ENCODE measurements at regions not wholly inside any gene's neighbourhood (a gene's known extent, or its start where the extent isn't known, plus 50 kb on each side); places are given as distances from the start of the nearest gene placed in this dataset.

DNA sequence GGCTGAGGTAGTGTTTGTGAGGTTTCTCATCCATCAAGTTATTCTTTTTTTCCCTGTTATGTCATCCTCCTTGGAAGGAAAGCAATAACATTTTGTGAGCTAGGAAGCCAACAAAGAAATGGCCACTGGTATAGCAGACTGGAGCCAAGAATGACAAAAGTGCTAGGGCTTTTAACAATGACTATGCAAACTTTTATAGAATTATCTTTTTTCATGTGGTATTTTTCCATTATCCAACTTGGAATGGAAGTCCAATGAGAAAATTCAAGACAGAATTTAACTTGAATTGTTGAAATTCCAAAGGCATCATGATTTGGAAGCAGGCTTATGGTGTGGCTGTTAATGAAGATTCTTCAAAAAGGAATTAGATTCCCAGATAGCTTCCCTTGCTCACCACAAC lies 216.4 kb upstream of the PDGFD start:
- TF ChIP-seq, protein P1, sequence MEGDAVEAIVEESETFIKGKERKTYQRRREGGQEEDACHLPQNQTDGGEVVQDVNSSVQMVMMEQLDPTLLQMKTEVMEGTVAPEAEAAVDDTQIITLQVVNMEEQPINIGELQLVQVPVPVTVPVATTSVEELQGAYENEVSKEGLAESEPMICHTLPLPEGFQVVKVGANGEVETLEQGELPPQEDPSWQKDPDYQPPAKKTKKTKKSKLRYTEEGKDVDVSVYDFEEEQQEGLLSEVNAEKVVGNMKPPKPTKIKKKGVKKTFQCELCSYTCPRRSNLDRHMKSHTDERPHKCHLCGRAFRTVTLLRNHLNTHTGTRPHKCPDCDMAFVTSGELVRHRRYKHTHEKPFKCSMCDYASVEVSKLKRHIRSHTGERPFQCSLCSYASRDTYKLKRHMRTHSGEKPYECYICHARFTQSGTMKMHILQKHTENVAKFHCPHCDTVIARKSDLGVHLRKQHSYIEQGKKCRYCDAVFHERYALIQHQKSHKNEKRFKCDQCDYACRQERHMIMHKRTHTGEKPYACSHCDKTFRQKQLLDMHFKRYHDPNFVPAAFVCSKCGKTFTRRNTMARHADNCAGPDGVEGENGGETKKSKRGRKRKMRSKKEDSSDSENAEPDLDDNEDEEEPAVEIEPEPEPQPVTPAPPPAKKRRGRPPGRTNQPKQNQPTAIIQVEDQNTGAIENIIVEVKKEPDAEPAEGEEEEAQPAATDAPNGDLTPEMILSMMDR (IDR thresholded peaks at IDR 0.05; ENCODE audit: insufficient read depth, missing control alignments) = no peak
- FAIRE-seq (no peak), DNase-seq (ENCODE audit: insufficient read length, low spot score) (no peak)

DNA sequence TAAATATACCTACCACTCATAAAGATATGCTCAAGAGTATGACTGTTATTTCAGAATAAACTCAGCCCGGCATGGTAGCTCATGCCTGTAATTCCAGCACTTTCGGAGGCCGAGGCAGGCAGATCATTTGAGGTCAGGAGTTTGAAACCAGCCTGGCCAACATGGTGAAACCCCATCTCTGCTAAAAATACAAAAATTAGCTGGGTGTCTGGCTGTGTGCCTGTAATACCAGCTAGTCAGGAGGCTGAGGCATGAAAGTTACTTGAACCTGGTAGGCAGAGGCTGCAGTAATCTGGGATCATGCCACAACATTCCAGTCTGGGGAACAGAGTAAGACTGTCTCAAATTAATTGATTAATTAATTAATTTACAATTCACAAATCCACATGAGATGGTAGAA lies 208.2 kb upstream of the PDGFD start:
- DNase-seq (ENCODE audit: insufficient read length, low spot score) (no peak), FAIRE-seq (no peak)
- TF ChIP-seq, protein P1 (IDR thresholded peaks at IDR 0.05; ENCODE audit: insufficient read depth, missing control alignments) = no peak

DNA sequence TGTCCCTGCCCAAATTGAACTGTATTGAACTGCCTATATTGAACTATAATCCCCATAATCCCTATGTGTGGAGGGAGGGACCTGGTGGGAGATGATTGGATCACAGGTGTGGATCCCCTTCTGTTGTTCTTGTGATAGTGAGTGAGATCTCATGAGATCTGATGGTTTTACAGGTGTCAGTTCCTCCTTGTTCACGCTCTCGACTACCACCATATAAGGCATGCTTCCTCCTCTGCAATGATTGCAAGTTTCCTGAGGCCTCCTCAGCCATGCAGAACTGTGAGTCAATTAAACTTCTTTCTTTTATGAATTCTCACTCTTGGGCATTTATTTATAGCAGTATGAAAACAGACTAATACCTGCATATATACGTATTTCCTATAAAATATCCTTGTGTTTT lies 206.5 kb upstream of the PDGFD start:
- TF ChIP-seq, protein P1 (IDR thresholded peaks at IDR 0.05; ENCODE audit: insufficient read depth, missing control alignments) = no peak
- DNase-seq (ENCODE audit: insufficient read length, low spot score) (no peak), FAIRE-seq (no peak)

DNA sequence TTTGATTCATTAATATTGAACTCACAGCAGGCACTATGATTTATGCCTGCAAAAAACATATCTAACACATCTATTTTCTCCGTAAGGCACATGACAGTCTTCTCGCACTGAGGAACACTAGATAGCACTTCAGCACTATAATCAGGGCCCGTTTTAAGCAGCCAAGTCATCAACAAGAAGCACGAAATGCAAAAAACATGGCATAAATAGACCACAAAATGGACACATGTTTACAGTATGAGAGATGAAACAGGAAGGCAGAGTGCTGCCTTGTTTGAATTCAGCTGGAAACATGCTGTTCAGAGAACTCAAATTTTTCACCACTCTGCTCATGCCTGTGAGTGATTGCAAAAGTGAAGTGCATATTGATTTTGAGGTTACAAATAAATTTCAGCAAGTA lies 205.8 kb upstream of the PDGFD start:
- FAIRE-seq (no peak), DNase-seq (ENCODE audit: insufficient read length, low spot score) (no peak)
- TF ChIP-seq, protein P1 (IDR thresholded peaks at IDR 0.05; ENCODE audit: insufficient read depth, missing control alignments) = no peak

DNA sequence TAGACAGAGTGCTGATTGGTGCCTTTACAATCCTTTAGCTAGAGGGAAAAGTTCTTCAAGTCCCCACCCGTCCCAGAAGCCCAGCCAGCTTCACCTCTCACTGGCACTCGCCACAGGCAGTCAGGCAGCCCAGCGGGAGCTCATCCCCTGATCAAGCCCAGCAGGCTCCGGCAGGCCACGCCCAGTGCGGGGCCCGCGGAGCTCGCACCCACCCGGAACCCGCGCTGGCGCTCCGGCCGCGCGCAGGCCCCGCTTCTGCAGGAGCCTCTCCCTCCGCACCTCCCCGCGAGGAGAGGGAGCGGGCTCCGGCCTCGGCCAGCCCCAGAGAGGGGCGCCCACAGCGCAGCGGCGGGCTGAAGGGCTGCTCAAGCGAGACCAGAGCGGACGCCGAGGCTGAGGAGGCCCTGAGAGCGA lies 202.4 kb upstream of the PDGFD start:
- DNase-seq (ENCODE audit: insufficient read length, low spot score) (no peak), FAIRE-seq (no peak)
- TF ChIP-seq, protein P1 (IDR thresholded peaks at IDR 0.05; ENCODE audit: insufficient read depth, missing control alignments) = no peak

DNA sequence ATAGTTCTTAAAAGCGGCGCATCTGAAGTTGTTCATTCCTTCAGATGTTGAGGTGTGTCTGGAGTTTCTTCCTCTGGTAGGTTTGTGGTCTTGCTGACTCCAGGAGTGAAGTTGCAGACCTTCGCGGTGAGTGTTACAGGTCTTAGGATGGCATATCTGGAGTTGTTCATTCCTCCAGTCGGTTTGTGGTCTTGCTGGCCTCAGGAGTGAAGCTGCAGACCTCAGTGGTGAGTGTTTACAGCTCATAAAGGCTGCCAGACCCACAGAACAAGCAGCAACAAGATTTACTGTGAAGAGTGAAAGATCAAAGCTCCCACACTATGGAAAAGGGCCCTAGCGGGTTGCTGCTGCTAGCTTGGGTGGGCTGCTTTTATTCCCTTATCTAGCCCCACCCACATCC lies 201.7 kb upstream of the PDGFD start:
- TF ChIP-seq, protein P1 (IDR thresholded peaks at IDR 0.05; ENCODE audit: insufficient read depth, missing control alignments) = no peak
- no peak for FAIRE-seq

DNA sequence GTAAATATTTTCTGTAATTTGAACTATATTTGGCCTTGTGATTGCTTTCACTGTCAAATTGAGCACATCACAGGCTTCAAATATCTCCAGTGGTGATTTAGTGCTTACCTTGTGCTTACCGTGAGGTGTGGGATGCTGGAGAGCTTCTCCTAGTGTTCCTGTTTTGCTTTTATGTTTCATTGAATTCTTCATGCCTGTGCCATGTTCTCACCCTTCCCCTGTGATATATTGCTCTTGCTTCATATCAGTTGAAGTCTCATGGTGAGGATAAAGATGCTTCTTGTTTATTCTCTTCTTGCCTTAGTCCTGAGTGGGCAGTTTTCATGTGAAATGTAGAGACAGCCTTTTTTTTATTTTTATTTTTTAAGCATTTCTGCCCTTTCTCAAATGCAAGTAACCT lies 198.0 kb upstream of the PDGFD start:
- DNase-seq (ENCODE audit: insufficient read length, low spot score) = no peak
- no peak for FAIRE-seq
- TF ChIP-seq, protein P1 (IDR thresholded peaks at IDR 0.05; ENCODE audit: insufficient read depth, missing control alignments) = no peak

More for the DNA sequence above, 201.7 kb upstream of the PDGFD start:
- no peak for DNase-seq (ENCODE audit: insufficient read length, low spot score)
